GM21786 (cell line): ENCODE measurements at regions not wholly inside any gene's neighbourhood (a gene's known extent, or its start where the extent isn't known, plus 50 kb on each side); places are given as distances from the start of the nearest gene placed in this dataset.
"Not testable (repeated sequence)": the region's sequence is repeated elsewhere in the genome, so short reads cannot be mapped to it uniquely, and the experiment has no call there.

Experiments
- ATAC-seq: cut with Tn5 transposase; IDR thresholded peaks from one replicate; pipeline ENCODE4 v1.9.1; 2021; ENCODE audit not compliant: unreplicated experiment

GRCh38 chr6:122859676-122860075 is 70.6 kb downstream of the SMPDL3A start:
- ATAC-seq = no peak

- no peak for ATAC-seq
These were observed 72.5 kb downstream of the SMPDL3A start for GRCh38 chr6:122861594-122861993.

GRCh38 chr6:122868137-122868536 is 79.1 kb downstream of the SMPDL3A start:
- ATAC-seq = no peak

- ATAC-seq = peak; percentile 82
These were observed 80.5 kb downstream of the SMPDL3A start for GRCh38 chr6:122869437-122870024.

- ATAC-seq = no peak
These were observed 82.0 kb downstream of the SMPDL3A start for GRCh38 chr6:122871079-122871478.

- peak; percentile 49 for ATAC-seq
These were observed 83.3 kb downstream of the SMPDL3A start for GRCh38 chr6:122872311-122872710.

GRCh38 chr6:122877302-122877701 is 88.2 kb downstream of the SMPDL3A start:
- no peak for ATAC-seq

GRCh38 chr6:122878796-122879195 is 89.7 kb downstream of the SMPDL3A start:
- ATAC-seq = no peak

- ATAC-seq = no peak
These were observed 97.4 kb downstream of the SMPDL3A start for GRCh38 chr6:122886481-122886880.

- no peak for ATAC-seq
These were observed 98.9 kb downstream of the SMPDL3A start for GRCh38 chr6:122887941-122888340.

GRCh38 chr6:122888680-122889079 is 99.6 kb downstream of the SMPDL3A start:
- ATAC-seq = not testable (repeated sequence)

GRCh38 chr6:122890250-122890649 is 101.2 kb downstream of the SMPDL3A start:
- ATAC-seq = no peak

GRCh38 chr6:122894791-122895190 is 101.2 kb upstream of the CLVS2 start:
- no peak for ATAC-seq

GRCh38 chr6:122902326-122902725 is 93.7 kb upstream of the CLVS2 start:
- no peak for ATAC-seq

GRCh38 chr6:122903266-122903915 is 92.6 kb upstream of the CLVS2 start:
- ATAC-seq = no peak

- ATAC-seq = no peak
These were observed 91.9 kb upstream of the CLVS2 start for GRCh38 chr6:122904166-122904565.

GRCh38 chr6:122913558-122913957 is 82.5 kb upstream of the CLVS2 start:
- no peak for ATAC-seq

GRCh38 chr6:122918714-122919113 is 77.3 kb upstream of the CLVS2 start:
- ATAC-seq = no peak

- ATAC-seq = peak; percentile 65
These were observed 65.5 kb upstream of the CLVS2 start for GRCh38 chr6:122930252-122931180.

GRCh38 chr6:122931916-122932315 is 64.1 kb upstream of the CLVS2 start:
- ATAC-seq = no peak

GRCh38 chr6:122944936-122945335 is 51.1 kb upstream of the CLVS2 start:
- not testable (repeated sequence) for ATAC-seq
